ENCODE measurements at regions not wholly inside any gene's neighbourhood (a gene's known extent, or its start where the extent isn't known, plus 50 kb on each side); places are given as distances from the start of the nearest gene placed in this dataset.

DNA sequence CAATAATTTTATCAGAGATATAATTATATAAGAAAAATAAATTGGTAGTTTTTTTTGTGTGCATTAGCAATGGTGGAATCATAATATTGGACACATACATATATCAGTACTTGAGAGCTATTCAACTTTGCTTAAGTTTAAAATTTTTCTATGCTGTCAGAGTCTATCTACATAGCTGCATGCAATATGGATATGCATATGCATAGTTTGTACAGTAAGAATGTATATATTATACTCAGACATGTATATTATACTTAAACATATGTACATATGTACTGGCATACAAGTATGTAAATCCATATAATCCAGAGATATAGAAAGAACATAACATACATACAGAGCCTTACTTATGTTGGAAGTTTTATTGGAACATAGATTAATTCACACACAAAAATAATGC lies 1043.2 kb downstream of the EFNB2 start:
- no peak for DNase-seq

DNA sequence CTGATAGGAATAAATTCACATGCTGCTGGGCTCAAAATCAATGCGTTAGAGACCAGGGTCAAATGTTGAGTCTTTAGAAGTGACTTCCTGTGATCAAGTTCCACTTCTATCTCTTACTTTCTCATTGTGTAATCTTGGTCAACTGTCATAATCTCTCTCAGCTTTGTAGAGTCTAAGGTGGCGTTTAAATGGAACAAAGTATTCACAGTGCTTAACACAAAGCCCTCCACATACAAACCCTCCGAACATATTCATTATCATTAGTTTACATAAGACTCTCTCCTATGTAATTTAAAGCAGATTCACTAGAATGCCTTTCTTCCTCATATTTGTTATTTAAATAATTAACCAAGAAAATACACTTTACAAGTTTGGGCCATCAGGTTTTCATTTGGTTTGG lies 1044.1 kb downstream of the EFNB2 start:
- DNase-seq: no peak

DNA sequence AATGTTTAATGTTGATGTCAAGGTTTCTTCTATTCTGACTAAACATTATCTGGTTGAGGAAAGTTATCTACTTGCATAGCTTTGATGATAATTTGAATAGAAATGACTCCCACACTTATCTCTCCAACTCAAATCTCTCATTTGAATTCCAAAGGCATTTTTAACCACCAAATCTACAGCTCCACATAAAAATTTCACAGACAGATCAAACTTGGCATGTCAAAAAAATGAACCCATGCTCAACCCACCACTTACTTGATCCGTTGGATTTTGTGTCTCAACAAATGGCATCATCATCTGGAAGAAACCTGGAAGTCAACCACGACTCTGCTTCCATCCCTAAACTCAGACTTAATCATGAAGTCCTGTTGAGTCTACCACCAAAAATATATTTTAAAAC lies 1050.4 kb downstream of the EFNB2 start:
- DNase-seq: no peak

DNA sequence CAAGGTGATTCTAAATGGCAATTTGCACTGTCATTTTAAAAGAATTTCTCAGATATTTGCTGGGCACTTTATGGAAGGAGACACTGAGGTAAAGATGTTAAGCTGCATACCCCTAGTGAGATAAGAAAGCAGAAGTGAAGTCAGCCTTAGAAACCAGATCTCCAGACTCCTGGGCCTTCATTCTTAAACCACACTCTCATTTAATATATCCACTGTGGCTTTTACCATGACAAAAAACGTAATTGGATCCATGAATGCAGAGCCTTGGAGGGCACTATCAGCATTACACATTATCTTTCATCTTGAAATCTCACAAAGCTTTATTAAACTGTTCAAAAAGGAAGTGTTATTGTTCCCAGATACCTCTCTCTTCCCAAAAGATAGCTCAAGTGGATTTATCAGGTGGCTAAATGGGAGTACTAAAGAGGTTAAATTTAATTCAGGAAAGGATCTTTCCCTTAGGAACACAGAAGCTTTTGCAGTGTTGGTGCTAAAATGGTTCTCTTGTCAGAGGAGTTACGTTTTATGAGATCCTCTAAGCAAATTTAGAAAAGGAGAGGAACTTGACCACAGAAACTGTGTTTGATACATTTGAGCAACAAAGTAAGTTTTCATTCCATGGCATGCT lies 1060.4 kb downstream of the EFNB2 start:
- no peak for DNase-seq

DNA sequence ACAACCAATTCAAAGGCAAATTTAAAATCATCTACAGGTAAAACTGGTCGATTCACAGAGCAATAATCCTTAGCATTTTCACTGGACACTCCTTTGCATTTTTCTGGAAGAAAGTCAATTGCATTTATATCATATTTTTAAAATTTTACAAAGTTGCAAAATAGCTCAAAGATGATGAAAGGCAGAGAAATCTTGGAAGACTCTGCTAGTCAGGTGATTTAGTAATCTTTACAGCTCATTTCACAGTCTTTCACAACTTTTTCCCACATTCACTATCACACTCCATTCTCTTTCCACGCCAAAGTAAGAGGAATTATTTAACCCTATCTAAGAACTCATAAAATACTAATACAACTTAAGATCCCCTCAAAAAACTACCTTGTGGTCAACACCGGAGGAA lies 1063.8 kb downstream of the EFNB2 start:
- DNase-seq: no peak

DNA sequence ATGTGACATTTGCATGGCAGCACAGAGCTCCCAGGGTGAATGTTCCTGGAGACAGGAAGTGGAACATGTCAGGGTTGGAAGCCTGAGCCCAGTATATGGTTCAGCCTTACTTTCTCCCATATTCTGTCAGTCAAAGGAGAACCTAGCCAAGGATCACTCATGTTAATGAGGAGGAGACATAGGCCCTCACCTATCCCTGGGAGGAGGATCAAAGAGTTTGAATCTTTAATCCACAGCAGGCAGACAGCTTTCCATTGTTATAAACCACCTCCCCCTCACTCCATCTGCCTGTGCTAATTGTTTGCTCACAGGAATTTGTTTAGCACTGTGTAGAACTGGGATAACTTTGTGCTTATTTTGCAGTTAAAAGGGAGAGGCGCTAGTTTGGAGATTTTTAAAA lies 1069.1 kb downstream of the EFNB2 start:
- no peak for DNase-seq

DNA sequence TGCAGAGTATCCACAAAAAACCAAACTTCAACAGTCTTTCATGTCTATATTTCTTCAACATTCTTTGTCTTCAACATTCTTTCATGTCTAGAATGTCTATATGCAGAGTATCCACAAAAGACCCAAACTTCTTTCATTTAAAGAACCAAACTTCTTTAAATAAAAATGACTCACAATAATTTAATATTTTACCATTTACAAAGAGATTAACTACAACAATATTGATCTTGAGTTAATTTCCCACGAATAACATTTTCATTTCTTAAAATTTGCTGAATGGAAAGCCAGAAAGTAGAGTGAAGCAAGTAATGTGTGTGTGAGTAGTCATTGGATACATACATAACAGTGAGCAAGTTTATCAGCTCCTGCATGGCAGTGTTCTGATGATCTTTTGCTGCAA lies 1069.7 kb downstream of the EFNB2 start, which contains the start of gene DAOA:
Gene DAOA (plus strand): TSS at position 301 of the 400 bp plus-strand sequence.
- DNase-seq: no peak

DNA sequence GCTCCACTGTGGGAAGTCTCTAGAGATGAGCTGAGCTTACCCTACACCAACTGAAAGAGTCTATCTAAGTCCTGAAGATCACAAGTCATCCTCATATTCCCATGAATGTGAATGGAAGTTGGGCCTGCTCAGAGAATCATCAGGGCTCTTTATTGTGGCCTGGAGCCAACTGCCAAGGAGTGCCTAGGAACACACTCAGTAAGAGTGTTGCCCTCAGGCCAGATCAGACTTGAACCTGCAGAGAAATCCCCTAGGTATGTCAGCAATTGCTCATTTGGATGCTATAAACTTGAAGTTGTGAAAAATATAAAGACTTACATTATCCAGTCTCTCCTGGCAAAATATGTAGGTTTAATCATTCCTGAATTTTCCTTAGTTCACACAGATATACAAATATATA lies 1070.2 kb downstream of the EFNB2 start:
- no peak for DNase-seq

DNA sequence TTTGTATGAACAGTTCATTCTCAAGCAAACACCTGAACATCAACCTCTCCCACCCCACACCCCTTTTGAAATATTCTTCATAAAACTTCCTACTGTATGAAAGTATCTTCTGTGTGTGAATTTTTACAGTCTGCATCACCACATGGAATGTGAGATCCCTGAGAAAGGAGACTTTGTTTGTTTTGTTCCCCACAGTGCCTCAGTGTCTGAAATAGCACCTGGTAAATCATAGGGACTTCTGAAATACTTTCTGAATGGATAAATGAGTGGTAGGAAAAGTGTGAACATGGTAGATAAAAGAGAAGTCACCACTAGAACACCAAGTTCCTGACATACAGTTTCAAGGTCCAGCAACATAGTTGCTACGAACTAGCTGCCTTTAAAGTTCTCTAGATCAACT lies 1071.2 kb downstream of the EFNB2 start:
- DNase-seq: no peak

DNA sequence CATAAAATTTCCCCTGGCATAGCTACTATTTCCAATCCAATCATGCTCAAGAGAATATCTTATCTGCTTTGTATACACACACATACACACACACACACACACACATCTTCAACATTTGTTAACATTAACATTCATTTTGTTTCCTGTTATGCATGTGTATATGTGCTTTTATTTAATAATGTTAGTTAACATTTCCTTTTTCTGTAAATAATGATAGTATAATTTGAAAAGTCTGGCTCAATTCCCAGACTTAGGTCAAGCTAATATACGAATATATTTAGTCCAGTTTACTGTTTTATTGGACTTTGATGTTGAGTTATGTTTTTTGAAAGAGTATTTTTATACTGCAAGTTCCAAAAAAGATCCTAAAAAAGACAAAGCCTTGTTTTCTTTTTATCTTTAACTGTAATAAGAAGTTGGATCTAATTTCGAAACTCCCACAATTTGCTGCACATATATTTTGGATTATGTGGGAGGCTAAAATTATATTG lies 1072.4 kb downstream of the EFNB2 start:
- DNase-seq: no peak

DNA sequence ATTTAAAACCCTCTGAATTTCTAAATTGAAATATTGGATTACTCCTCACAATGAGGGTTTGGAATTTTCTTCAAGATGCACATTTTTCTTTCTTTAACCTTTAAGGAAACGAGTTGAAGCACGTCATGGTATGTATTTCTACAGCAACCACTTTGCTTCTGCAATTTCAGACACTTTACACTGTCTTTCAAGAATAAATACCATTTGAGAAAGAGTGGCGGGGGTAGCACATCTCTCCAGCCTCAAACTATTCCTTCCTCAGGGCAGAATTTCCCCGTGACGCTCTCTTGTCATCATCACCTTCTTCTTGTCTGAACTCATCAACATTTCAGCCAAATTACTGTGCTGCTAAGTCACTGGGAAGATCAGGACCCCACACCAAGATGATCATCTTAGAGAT lies 1073.4 kb downstream of the EFNB2 start:
- no peak for DNase-seq

DNA sequence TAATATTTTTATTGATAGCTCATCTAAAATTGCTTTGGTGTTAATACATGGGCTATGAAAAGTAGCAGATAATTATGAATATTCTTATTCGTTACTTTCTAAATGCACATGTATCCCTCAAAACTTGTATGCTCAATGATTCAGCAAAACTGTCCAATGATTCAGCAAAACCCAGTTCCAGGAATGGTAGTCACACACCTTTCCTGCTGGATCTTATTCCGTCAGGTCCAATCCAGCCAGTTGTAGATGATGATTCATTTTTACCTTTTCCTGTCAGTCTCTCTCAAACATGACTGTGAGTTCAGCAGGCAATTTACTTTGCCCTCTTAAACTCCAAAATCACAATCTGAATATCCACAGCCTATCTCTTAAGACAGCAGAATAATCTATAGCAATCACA lies 1082.6 kb downstream of the EFNB2 start:
- no peak for DNase-seq

DNA sequence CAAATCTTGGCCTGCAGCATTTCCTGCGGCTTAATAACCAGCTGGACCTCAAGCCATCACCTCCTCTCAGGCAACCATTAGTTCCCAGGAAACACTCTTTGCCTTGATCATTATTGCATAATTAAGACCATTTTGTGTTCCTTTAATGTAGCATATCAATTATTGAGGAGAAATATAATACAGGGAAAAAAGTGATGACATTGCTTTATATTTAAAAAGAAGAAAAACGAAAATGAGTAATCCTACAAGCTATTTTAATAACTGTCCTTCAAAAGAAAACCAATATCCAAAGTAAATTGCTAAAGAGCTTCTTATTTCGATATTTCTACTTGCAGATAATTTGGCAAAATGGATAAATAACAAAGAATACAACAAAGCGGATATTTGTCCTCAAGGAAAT lies 1084.7 kb downstream of the EFNB2 start:
- no peak for DNase-seq

DNA sequence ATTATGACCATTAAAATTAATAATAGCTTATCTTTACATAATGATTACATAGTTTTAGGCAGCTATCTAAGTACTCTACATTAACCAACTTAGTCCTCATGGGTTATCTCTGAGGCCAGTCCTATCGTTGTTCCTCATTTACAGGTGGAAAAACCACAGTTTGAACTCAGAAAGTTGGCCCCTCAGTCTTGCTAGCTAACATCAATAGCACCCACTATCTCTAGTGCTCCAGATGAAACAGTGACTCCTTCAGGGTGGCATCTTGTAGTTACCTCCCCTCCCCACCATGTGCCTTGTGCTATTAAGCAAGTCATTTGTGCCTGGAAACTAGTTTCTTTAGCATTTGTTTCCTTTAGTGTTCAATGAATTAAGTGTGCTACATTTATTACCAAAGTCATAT lies 1086.7 kb downstream of the EFNB2 start:
- no peak for DNase-seq

DNA sequence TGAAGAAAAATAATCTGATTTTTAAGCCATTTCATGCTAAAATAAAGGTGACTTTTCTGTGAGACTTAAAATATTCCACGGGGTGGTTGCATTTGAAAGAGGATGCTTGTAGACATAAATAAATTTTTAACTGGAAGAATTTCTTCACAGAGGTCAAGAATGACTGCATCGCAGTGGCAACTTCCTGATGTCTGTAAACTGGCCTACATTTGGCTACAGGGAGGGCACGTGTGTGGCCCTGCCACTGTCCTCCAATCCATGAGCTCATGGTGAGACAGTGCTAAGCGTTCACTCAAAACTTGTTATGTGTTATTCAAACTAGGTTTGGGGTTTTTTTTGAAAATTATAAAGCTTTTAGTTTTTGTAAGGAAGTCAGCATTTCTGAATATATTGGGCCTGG lies 1089.3 kb downstream of the EFNB2 start:
- no peak for DNase-seq

DNA sequence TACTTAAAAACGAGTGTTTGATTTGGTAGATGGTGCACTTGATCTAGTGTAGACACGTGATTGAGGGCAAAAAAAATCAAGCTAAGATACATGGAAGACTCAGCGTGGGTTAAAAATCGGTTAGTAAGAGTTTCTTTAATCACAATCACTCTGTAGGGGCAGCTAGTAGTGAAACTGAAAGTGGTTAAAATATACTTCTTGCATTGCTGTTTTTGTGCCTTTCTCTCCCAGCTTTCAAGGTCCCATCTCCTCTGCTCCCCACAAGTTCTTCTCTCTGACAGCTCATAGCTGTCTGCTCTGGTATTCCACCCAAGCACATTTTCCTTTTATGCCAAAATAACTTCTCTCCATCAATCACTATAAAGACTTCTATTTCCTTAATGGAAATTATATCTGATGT lies 1089.7 kb downstream of the EFNB2 start:
- no peak for DNase-seq

DNA sequence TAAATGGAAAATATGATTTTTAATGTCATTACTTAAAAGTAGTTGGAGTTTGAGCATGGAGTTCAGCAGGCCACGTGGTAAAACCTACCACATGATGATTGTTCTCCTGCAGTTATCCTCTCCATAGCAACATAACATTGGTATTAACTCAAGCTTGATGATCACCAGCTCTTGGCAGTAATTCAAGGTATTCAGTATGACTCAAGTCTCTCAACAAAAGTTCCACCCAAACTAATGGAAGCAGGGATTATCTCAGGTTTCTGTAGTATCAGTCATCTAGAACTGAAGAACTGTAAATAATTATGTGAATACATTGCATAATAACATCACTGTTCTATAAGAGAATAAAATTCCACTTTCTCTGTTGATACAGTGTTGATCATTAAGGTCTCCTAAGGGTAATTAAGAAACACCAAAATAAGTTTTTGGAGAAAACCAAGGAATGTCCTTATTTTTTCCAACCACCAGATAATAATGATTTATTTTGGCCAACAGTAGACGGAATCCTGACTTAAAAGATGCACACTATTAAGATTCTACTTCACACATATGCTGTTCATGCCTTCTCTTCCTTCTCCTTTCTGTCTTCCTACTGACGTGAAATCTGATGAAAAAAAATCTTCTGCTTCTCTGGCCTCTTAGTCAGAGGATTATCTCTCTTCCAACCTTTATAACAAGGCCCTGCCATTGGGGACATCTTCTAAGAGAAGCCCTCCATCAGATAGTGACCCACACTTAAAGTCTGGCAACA lies 1092.3 kb downstream of the EFNB2 start:
- no peak for DNase-seq

DNA sequence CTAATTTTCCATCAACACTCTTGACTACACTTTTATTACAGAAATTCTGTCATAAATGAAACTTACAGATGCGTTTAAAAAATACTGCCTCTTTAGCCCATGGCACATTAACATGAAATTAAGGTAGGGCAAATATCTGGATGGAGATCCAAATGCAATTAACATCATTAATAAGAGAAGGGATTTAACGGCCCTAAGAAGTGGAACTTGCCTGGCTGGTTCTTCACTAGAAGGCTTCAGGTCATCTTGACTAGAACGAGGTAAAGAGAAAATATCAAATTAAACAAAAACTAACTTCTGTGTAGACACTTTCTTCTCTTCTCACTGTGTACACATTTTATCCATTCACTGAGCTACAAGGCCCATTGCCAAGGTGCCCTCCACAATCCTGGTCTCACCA lies 1093.4 kb downstream of the EFNB2 start:
- DNase-seq: no peak

DNA sequence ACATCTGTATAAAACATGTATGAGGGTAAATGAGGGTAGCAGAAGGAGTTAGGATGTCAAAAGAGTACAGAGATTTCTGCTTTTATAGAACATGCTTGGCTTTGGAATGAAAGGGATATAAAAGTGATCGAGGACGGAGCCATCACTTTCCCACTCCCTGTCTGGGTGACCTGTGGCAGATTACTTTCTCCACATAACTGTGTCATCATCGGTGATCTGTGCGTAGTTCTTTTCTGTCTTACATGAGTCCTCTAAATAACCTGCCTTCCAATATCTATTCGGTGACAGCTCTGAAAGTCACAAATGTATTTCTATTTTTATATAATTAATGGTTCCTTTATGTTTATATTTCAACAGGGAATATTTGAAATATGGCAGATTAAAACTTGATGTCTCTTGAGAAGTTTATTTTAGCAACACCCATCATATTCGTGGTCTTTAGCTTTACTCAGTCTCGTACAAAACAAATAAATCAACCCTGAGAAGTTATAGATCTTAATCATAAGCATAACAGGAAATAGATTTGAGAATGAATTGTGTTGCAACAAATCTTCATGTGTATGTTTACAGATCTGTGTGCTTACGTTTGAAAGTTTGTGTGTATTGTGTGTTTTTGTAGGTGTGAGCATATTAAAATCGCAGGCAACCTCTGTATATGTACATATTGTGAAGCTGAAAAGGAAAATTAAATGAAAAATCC lies 1094.3 kb downstream of the EFNB2 start:
- no peak for DNase-seq

DNA sequence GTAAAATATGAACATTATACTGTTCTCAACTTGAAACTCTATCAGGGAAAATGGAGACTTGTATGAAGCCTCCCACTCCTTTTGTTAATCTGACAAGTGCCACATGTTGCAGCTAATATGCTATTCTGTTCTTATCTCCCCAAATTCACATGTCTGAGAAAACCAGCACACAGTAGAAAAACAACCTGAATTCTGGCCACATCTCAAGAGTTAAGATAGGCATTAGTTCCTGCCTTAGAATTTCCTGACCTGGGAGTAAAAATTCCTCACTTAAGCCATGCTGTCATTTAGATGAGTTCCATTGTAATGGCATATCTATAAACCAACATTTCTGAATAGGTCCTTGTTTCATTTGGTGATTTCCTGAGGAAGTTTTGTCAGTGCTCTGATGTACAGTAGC lies 1098.5 kb downstream of the EFNB2 start:
- DNase-seq: no peak

DNA sequence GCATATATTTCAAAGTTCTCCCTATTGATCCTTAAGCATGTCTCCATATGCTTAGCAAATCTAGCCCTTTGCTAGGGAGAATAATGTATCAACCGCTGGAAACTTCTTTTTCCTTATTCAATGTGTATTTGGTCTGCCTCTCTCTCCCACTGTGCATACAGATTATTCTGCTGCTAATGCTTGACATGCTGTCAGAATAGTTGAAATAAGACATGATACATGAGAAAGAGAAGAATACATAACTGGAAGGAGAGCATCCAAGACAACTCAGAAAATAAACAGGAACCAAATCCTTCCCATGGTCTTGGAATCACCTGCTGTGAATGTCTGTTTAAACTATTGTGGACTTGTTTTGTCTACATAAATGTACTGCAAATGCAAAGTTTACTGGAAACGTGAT lies 1103.0 kb downstream of the EFNB2 start:
- no peak for DNase-seq

DNA sequence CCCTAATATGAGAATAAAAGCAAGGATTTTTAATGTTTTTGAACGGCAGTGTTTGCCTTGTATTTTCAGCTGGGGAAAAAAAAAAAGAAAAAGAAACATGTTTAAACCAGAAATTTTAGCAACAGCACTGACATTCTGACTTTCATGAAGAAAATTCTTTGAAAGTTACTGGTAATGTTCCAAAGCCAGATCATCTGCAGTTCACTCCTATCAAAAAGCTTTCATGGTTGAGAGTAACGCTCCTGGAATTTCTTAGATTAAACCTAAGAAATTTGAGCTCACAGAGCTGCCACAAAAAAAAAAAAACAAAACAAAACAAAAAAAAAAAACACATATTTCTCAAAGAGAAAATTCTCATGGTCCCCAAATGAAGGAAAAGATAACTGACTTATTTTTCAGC lies 1106.7 kb downstream of the EFNB2 start:
- no peak for DNase-seq

DNA sequence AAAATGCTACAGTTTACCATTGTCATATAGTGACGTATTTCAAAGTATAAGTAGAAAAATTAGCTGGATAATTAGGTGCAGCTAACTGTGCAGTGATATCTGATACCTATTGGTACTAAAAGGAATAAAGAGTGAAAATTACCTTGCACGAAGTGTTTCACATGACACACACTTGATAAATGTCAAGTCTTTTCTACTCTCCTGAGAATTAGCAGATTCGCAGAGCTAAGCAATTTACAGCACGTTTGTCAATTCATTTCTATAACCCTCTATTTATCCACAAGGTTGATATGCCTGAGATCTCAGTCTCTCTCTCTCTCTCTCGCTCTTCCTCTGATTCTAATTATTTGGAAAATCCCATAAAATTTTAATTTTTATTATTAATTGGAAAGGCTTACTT lies 1109.0 kb downstream of the EFNB2 start:
- no peak for DNase-seq

DNA sequence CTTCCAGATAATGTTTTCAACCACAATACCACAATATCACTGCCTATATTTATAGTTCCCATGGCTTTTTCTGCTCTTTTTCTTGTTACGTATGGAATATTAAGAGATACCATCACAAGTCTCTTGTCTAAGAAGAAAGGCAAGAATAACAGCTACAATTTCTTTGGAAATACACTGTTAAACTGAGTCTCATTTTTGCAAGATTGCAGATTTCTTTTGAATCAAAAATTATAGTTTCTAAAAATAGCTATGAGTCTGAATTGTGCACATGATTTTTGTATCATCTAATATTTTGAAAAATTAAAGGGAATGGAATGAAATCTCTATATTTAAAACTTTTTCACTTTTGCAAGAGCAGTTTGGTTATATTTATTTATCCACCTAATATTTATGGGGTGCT lies 1120.8 kb downstream of the EFNB2 start:
- DNase-seq: no peak
